ENCODE measurements at regions not wholly inside any gene's neighbourhood (a gene's known extent, or its start where the extent isn't known, plus 50 kb on each side); places are given as distances from the start of the nearest gene placed in this dataset.

GRCh38 chr20:60652046-60652445 is 600.0 kb upstream of the CDH4 start:
- H3K36me3 Mint-ChIP-seq, result no peaks in the 10 kb centered on the region
- DNase-seq (ENCODE audit: low spot score), result peak; percentile 22
- ATAC-seq, result no peak
- H3K9me3 Mint-ChIP-seq, result peaks cover 3% of the 10 kb centered on the region
- peaks cover 9 to 30% of the 10 kb centered on the region in 2 donors for H3K27me3 Mint-ChIP-seq
- H3K27ac Mint-ChIP-seq, result no peak overlapping the region
- H3K4me3 Mint-ChIP-seq, result no peak overlapping the region
- no peaks in the 10 kb centered on the region for H3K4me1 Mint-ChIP-seq (ENCODE audit: low read depth in 2 of 2)

DNA sequence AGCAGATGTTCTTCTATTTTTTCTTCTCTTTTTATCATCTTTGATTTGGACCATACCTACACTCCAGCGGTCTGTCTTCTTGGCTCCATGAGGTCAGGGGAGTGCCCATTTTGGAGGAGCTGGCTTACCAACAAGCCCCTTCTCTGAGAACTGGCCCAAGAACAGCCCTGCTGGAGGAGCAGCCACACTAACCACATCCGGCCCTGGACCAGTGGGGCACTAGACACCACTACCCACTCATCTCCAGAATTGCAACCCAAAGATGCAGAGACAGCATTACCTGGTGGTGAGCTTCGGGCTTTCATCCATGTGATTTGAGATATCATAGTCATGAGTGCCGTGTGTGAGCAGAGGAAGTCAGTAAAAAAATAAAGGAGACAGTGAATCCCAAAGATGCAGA is 599.4 kb upstream of the CDH4 start:
- no peak overlapping the region for H3K27ac Mint-ChIP-seq
- peaks cover 11 to 30% of the 10 kb centered on the region in 2 donors for H3K27me3 Mint-ChIP-seq
- peak; percentile 56 for DNase-seq (ENCODE audit: low spot score)
- H3K4me3 Mint-ChIP-seq, result no peak overlapping the region
- ATAC-seq, result no peak
- no peaks in the 10 kb centered on the region for H3K36me3 Mint-ChIP-seq
- no peaks in the 10 kb centered on the region for H3K4me1 Mint-ChIP-seq (ENCODE audit: low read depth in 2 of 2)
- peaks cover 3% of the 10 kb centered on the region for H3K9me3 Mint-ChIP-seq

DNA sequence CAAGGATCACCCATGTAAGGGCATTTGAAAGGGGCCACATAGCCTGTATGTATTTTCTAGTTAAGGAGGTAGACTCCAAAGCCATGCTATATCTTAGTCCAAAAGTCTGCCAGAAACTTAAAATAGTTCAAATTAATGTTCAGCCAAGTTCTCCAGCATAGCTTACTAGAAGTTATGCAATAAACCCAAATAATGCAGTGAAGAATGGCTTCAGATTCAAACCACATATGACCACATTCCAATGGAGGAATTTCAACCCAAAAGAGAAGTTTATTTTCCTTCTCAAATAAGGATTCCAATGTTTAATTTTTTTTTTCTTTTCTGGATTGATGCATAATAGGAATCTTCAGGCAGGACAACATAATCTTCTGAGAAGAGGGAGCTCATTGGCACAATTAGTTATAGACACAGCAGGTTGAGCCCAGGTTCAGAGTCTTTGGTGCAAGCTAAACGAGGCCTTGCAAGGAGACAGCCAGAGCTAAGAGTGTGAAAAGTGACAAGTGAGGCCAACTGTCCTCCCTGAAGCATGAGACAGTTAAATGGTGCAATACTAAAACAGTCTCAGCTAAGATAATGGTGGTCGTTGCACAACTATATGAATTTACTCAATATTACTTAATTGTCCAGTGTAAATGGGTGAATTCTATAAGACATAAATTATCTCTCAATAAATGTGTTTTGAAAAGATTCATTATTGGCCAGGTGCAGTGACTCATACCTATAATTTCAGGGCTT is 598.8 kb upstream of the CDH4 start:
- no peaks in the 10 kb centered on the region for H3K4me1 Mint-ChIP-seq (ENCODE audit: low read depth in 2 of 2)
- H3K9me3 Mint-ChIP-seq, result peaks cover 3% of the 10 kb centered on the region
- no peaks in the 10 kb centered on the region for H3K36me3 Mint-ChIP-seq
- peaks cover 11 to 30% of the 10 kb centered on the region in 2 donors for H3K27me3 Mint-ChIP-seq
- DNase-seq (ENCODE audit: low spot score) (peak; percentile 25), ATAC-seq (no peak)
- H3K4me3 Mint-ChIP-seq, result no peak overlapping the region
- no peak overlapping the region for H3K27ac Mint-ChIP-seq

DNA sequence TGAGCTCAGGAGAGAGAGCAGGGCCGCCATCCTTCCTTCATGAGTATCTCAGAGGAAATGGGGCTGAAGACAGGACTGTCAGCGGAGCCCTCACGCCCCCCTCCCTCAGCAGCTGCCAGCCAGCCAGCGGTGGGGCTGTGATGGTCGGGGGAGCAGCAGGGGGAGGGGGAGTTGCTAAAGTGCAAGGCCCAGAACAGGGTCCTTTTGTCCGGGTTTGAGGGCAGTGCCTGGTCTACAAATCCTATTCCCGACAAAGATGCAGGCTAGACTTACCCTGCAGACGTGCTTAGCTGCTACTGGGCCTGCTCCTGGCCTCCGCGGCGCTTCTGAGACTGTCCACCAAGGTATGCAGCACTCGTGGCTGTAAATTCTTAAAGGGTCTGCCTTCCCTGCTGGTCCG is 593.4 kb upstream of the CDH4 start:
- Mint-ChIP-seq H3K36me3 (no peaks in the 10 kb centered on the region), H3K4me1 (ENCODE audit: low read depth in 2 of 2) (no peaks in the 10 kb centered on the region), H3K27ac (no peak overlapping the region), H3K4me3 (no peak overlapping the region), H3K27me3 (peaks cover 9 to 17% of the 10 kb centered on the region in 2 donors), H3K9me3 (no peaks in the 10 kb centered on the region)
- ATAC-seq (peak in 1 of 2 donors; percentile 11), DNase-seq (ENCODE audit: low spot score) (no peak)

DNA sequence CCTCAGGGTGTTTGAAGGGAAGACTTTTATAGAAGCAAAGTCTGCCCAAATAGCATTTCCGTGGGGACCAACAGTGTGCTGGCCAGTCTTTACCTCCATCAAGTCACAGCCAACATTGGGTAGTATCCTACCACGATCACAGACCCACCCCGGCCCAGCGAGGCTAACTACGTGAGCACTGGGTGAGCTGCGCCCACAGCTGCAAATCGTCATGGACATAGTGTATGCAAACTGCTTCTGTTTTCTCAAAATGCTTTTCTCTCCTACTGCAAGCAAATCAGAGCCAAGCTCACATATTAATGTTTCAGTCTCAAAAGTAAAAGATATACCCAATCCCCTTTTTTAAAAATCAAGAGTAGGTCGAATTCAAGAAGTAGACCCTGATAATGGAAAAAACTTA is 592.8 kb upstream of the CDH4 start:
- ATAC-seq, result no peak

DNA sequence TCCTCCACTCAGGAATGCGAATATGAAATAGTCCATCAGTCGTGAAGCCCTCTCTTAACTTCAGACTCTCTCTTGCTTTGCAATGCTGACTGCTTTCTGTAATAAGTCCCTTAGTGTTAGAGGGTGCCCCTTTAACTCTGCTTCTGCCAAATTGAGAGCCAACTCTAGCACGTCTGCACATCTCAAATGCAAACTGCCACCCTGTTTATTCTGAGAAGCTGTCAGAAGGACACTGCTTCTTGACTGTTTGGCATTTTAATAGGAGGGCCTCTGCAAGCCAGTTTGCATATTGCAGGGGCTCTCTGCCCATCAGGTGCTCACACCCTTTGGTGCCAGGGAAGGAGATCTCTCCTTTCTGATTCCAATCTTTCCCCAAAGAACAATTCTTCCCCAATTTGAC is 589.8 kb upstream of the CDH4 start:
- H3K9me3 Mint-ChIP-seq, result no peaks in the 10 kb centered on the region
- H3K4me3 Mint-ChIP-seq, result no peak overlapping the region
- no peaks in the 10 kb centered on the region for H3K36me3 Mint-ChIP-seq
- no peaks in the 10 kb centered on the region for H3K4me1 Mint-ChIP-seq (ENCODE audit: low read depth in 2 of 2)
- peaks cover 7 to 9% of the 10 kb centered on the region in 2 donors for H3K27me3 Mint-ChIP-seq
- DNase-seq (ENCODE audit: low spot score), result no peak
- ATAC-seq, result no peak
- no peak overlapping the region for H3K27ac Mint-ChIP-seq

More for the DNA sequence above, 592.8 kb upstream of the CDH4 start:
- H3K4me1 Mint-ChIP-seq (ENCODE audit: low read depth in 2 of 2), result no peaks in the 10 kb centered on the region
- no peaks in the 10 kb centered on the region for H3K36me3 Mint-ChIP-seq
- no peak overlapping the region for H3K27ac Mint-ChIP-seq
- H3K9me3 Mint-ChIP-seq, result no peaks in the 10 kb centered on the region
- peaks cover 9 to 17% of the 10 kb centered on the region in 2 donors for H3K27me3 Mint-ChIP-seq
- H3K4me3 Mint-ChIP-seq, result no peak overlapping the region
- DNase-seq (ENCODE audit: low spot score), result no peak

GRCh38 chr20:60664106-60664505 is 588.0 kb upstream of the CDH4 start:
- Mint-ChIP-seq H3K27me3 (peaks cover 7 to 9% of the 10 kb centered on the region in 2 donors), H3K4me3 (no peak overlapping the region), H3K36me3 (no peaks in the 10 kb centered on the region), H3K27ac (no peak overlapping the region), H3K9me3 (no peaks in the 10 kb centered on the region), H3K4me1 (ENCODE audit: low read depth in 2 of 2) (no peaks in the 10 kb centered on the region)
- ATAC-seq (no peak), DNase-seq (ENCODE audit: low spot score) (no peak)

GRCh38 chr20:60667641-60668040 is 584.4 kb upstream of the CDH4 start:
- DNase-seq (ENCODE audit: low spot score) (no peak), ATAC-seq (no peak)
- Mint-ChIP-seq H3K27me3 (peaks cover 5% of the 10 kb centered on the region in 2 donors), H3K27ac (no peak overlapping the region), H3K9me3 (no peaks in the 10 kb centered on the region), H3K36me3 (no peaks in the 10 kb centered on the region), H3K4me3 (no peak overlapping the region), H3K4me1 (ENCODE audit: low read depth in 2 of 2) (no peaks in the 10 kb centered on the region)

DNA sequence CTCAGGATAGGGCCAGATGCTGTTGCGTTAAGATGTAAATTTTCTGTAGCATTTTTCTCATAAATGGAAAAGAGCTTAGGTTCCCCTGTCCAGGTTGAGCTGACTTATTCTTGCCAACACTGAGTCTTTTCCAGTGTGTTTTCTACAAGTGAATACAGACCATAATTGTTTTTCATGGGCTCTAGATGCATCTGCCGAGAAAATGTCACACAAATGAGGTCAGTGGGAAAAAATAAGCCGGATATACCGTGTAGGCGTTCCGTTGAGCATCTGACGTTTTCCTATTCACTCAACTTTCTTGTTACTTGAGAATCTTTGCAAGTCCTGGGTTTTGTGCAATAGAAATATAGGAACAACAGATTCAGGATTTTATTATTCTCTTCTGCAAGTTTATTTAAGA is 582.9 kb upstream of the CDH4 start:
- DNase-seq (ENCODE audit: low spot score), result no peak
- Mint-ChIP-seq H3K36me3 (no peaks in the 10 kb centered on the region), H3K27ac (no peak overlapping the region), H3K9me3 (no peaks in the 10 kb centered on the region), H3K4me1 (ENCODE audit: low read depth in 2 of 2) (no peaks in the 10 kb centered on the region), H3K4me3 (no peak overlapping the region), H3K27me3 (peaks cover 6 to 7% of the 10 kb centered on the region in 2 donors)
- no peak for ATAC-seq

DNA sequence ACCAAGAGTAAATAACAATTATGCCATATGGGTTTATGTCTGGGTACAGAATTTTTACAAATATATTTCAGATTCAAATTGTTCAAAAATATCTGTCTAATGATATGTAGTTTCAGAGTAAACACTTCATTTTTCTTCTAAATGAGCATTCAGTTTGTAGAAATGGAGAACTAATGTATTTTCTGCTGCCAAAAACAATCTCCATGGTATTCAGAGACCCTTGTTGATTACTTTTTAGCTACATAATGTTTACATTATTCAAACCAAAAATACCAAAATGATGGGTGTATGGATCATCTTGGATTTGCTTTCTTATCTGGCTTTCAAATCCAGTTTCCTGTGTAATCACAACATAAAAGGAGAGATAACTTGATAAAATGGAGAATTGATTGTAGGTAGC is 576.0 kb upstream of the CDH4 start:
- Mint-ChIP-seq H3K4me1 (ENCODE audit: low read depth in 2 of 2) (no peaks in the 10 kb centered on the region), H3K9me3 (no peaks in the 10 kb centered on the region), H3K27me3 (peaks cover 28% of the 10 kb centered on the region in 2 donors), H3K27ac (no peak overlapping the region), H3K4me3 (no peak overlapping the region), H3K36me3 (no peaks in the 10 kb centered on the region)
- ATAC-seq (no peak), DNase-seq (ENCODE audit: low spot score) (no peak)

DNA sequence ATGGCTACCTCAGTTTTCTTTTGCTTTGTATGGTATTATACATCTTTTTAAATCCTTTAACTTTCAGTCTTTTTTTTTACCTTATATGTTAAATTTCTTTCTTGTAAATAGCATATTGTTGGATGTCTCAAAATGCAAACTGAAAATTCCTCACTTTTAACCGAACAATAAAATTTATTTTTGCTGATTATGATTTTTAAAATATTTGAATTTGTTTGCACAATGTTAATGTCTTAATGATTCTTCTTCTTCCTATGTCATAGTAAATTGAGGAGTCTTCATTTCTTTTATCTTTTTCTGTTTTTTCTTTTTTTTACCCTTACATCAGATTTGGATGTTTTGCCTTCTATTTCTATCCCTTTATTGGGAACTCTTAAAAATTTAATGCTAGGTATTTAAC is 574.2 kb upstream of the CDH4 start:
- no peak for ATAC-seq
- H3K27ac Mint-ChIP-seq, result no peak overlapping the region
- H3K27me3 Mint-ChIP-seq, result peaks cover 31 to 34% of the 10 kb centered on the region in 2 donors
- DNase-seq (ENCODE audit: low spot score), result no peak
- H3K9me3 Mint-ChIP-seq, result no peaks in the 10 kb centered on the region
- no peaks in the 10 kb centered on the region for H3K36me3 Mint-ChIP-seq
- no peaks in the 10 kb centered on the region for H3K4me1 Mint-ChIP-seq (ENCODE audit: low read depth in 2 of 2)
- H3K4me3 Mint-ChIP-seq, result no peak overlapping the region

DNA sequence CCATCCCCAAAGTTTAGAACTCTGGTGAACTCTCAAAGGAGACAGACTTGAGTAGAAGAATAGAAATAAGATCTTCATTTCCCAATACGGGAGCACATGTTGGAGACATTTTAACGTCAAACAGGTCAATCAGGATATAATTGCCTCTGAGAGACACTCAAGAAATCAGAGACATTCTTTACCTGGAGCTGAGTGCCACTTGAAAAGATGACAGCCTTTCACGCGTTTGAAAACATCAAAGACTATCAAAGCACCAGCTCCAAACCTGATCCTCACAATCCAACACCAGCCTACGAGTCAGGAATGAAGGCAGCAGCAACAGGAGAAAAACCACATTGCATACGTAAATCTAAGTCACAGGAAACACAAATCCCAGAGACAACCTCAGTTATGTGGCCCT is 571.5 kb upstream of the CDH4 start:
- ATAC-seq (no peak), DNase-seq (ENCODE audit: low spot score) (no peak)
- no peak overlapping the region for H3K27ac Mint-ChIP-seq
- no peaks in the 10 kb centered on the region for H3K9me3 Mint-ChIP-seq
- no peaks in the 10 kb centered on the region for H3K4me1 Mint-ChIP-seq (ENCODE audit: low read depth in 2 of 2)
- peaks cover 34 to 42% of the 10 kb centered on the region in 2 donors for H3K27me3 Mint-ChIP-seq
- H3K36me3 Mint-ChIP-seq, result no peaks in the 10 kb centered on the region
- H3K4me3 Mint-ChIP-seq, result no peak overlapping the region

GRCh38 chr20:60687213-60687612 is 564.8 kb upstream of the CDH4 start:
- Mint-ChIP-seq H3K27me3 (peaks cover 21 to 28% of the 10 kb centered on the region in 2 donors), H3K36me3 (no peaks in the 10 kb centered on the region), H3K4me3 (no peak overlapping the region), H3K27ac (no peak overlapping the region), H3K9me3 (no peaks in the 10 kb centered on the region), H3K4me1 (ENCODE audit: low read depth in 2 of 2) (no peaks in the 10 kb centered on the region)
- DNase-seq (ENCODE audit: low spot score) (no peak), ATAC-seq (no peak)

DNA sequence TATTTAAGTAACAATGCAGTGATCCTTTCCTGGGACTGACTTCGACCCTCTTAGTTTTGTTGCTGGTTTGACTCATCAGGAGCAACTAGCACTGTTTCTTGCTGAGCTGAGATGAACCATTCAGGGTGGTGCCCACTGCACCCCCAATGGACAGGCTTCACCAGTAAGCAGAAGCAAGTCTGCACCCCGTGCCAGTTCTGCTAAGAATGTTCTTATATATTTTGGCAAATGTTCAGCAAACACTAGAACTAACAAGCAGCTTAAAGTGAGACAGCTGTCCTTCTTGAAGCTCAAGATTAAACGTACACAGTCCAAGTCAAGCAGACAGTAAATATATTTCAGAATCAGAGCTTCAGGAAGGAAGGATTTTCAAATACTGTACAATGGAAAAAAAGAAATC is 561.3 kb upstream of the CDH4 start:
- no peak for DNase-seq (ENCODE audit: low spot score)
- no peaks in the 10 kb centered on the region for H3K36me3 Mint-ChIP-seq
- H3K27ac Mint-ChIP-seq, result no peak overlapping the region
- peaks cover 23 to 38% of the 10 kb centered on the region in 2 donors for H3K27me3 Mint-ChIP-seq
- no peak for ATAC-seq
- H3K9me3 Mint-ChIP-seq, result no peaks in the 10 kb centered on the region
- no peak overlapping the region for H3K4me3 Mint-ChIP-seq
- peaks cover 0 to 3% of the 10 kb centered on the region in 2 donors for H3K4me1 Mint-ChIP-seq (ENCODE audit: low read depth in 2 of 2)

Data from natural killer cell treated with Interleukin-12 subunit alpha and Interleukin-12 subunit beta and Interleukin-15 and Interleukin-18, amount 100 ng/mL, for 72 hours (primary cell).